ENCODE measurements at regions not wholly inside any gene's neighbourhood (a gene's known extent, or its start where the extent isn't known, plus 50 kb on each side); places are given as distances from the start of the nearest gene placed in this dataset.
A peak's percentile ranks its signal among the peaks of the same experiment; 100 is the strongest.

DNA sequence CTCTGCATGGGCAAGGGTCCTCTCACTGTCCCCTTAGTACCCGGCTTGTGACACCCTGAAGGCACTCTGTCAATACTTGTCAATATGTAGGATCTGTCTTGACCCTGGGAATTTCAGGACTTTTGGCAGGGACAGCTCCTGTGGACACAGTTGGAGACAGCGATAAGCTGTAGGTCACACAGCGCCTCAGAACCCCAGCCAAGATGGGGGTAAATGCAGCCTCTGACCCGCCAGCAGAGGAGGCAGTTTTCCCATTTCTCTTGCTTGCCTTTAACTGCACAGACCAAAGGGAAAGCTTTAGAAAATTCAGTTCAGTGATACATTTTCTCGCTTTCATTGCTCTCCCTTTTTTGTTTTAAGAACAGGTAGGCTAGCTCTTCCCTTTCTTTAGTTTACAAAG is 54.8 kb upstream of the KLHL29 start:
- ATAC-seq = peak in 2 of 4 donors; percentile 63

More for the DNA sequence above, 54.8 kb upstream of the KLHL29 start:
- TF ChIP-seq, protein P1, sequence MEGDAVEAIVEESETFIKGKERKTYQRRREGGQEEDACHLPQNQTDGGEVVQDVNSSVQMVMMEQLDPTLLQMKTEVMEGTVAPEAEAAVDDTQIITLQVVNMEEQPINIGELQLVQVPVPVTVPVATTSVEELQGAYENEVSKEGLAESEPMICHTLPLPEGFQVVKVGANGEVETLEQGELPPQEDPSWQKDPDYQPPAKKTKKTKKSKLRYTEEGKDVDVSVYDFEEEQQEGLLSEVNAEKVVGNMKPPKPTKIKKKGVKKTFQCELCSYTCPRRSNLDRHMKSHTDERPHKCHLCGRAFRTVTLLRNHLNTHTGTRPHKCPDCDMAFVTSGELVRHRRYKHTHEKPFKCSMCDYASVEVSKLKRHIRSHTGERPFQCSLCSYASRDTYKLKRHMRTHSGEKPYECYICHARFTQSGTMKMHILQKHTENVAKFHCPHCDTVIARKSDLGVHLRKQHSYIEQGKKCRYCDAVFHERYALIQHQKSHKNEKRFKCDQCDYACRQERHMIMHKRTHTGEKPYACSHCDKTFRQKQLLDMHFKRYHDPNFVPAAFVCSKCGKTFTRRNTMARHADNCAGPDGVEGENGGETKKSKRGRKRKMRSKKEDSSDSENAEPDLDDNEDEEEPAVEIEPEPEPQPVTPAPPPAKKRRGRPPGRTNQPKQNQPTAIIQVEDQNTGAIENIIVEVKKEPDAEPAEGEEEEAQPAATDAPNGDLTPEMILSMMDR (IDR thresholded peaks at IDR 0.05) = no peak
- no peak for DNase-seq
- intact Hi-C loops (cut with DNase I) = no loop called here
- Histone ChIP-seq H3K9me3 (no peaks in the 10 kb centered on the region), H3K27ac (no peak overlapping the region), H3K4me1 (no peaks in the 10 kb centered on the region), H3K36me3 (no peaks in the 10 kb centered on the region), H3K4me3 (no peak overlapping the region), H3K27me3 (no peaks in the 10 kb centered on the region)
- no peak for FAIRE-seq
- 22 to 30% methylated on average over 5 of the region's 5 CpGs for WGBS, 2 donors

All from pancreas (tissue), 10 donors.